NCI-H1694 treated with DMSO at 0.1 percent for 48 hours (cell line): ENCODE measurements at regions not wholly inside any gene's neighbourhood (a gene's known extent, or its start where the extent isn't known, plus 50 kb on each side); places are given as distances from the start of the nearest gene placed in this dataset.
A peak's percentile ranks its signal among the peaks of the same experiment; 100 is the strongest.
"Not testable (repeated sequence)": the region's sequence is repeated elsewhere in the genome, so short reads cannot be mapped to it uniquely, and the experiment has no call there.

Experiments
- DNase-seq: peaks from one replicate; lab custom pipeline; 2025; lab: John Stamatoyannopoulos, UW

DNA sequence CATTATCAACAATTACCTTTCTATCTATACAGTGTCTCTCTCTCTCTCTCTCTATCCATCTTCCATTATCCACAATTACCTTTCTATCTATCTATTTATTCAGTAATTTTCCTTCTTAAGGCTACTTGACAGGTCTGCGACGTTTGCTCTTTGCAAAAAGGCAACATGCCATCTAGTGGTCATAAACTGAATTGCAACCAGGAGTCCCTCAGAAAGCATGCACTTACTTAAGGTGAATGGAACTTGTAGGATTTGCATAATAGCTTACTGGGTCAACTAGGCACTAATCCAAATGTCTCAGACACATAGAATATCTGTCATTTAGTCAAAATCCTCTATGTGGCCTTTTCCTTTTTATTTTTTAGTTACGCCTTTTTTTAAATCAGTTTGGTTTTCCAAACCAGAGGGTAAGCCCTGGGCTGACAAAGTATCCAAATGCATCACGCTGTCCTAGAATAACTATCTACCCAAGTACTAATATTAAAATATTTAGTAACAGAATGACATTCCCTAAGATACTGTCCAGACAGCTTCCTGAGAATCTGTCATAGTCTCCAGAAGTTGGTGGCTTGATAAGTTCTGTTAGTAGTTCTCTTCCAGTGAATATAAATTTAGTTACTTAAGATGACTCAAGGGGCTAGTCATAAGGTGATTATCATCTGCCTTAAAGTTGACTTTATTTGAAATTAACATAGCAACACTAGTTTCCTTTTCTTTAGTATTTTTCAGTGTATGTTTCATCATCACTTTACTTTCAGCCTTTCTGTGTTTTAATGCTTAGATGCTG, 208.3 kb downstream of the PPP1R3A start:
- peak; percentile 73 for DNase-seq

DNA sequence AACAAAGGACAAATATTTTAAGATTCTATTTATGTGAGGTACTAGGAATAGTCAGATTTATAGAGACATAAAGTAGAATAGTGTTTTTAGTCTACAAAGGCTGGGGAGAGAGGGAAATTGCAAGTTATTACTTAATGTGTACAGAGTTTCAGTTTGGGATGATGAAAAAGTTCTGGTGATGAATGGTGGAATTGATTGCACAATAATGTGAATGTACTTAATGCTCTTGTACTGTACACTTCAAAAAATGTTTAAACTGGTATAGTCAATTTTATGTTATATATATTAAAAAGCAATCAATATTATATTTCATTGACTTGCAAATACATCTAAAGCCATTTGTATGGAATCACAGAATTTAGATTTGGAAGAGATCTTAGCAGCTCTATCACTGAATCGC, 213.4 kb downstream of the PPP1R3A start:
- DNase-seq: no peak

DNA sequence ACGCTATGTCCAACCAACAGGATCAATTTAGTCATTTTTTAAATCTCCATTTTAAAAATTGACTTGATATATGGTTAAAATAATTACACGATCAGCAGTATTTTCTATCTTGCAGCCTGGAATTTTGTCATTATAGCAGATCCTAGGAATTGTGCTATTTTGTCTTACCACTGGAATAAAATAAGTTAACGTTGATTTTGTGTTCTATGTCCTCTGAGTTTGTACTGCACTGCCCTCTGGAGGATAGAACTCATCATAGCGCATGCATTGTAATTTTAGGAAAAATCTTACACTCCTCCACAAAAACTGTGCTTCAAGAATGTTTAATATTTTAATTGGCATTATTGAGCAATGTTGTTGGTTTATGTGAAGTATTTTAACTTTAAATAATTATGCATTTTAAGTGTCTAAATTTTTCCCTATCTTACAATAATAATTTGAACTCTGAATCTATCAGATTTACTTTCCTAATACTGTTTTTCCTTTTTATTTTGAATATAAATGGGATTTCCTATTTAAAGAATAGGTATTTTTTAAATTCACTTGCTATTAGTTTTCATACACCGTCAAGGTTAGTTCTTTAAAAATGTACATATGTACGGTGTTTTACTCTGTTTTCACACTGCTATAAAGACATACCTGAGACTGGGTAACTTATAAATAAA, 220.1 kb downstream of the PPP1R3A start:
- peak; percentile 63 for DNase-seq

GRCh38 chr7:113694149-113694548, 224.7 kb downstream of the PPP1R3A start:
- no peak for DNase-seq

DNA sequence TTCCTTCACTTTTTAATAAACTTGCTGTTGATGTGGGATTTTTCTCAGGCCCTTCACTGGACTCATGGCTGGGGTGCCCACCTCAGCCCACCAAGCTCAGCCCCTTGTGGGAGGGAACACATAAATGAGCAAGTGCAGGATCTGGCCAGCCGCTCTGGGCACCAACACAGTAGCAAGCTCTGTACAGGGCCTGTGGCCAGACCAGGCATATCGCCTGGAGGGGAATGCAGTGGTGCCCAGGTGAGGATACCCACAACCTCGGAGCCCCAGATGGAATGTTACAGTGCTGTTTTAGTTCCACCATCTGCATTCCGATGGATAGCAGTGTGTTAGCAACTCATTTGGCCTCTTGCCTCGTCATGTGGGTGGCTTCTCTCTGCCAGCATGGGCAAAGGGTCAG, 234.6 kb downstream of the PPP1R3A start:
- DNase-seq: no peak

GRCh38 chr7:113677811-113678210, 241.0 kb downstream of the PPP1R3A start:
- DNase-seq: no peak

DNA sequence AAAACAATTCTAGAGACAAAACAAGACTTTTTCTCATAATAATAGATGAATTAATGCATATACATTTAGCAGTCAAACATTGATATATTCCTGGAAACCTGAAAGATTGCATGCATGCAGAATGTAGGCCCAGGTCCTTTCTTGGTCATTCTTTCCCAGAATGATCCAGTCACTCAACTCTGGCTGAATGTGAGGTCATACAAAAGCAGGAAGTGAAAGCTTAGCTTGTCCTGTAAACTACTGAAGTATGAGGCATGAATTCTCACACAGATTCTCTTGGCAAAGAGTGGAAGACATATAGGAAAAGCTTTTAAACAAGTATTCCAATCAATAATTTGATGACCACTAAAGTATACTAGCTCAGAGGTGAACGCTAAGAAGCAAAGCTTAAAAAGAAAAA, 253.9 kb downstream of the PPP1R3A start:
- no peak for DNase-seq

DNA sequence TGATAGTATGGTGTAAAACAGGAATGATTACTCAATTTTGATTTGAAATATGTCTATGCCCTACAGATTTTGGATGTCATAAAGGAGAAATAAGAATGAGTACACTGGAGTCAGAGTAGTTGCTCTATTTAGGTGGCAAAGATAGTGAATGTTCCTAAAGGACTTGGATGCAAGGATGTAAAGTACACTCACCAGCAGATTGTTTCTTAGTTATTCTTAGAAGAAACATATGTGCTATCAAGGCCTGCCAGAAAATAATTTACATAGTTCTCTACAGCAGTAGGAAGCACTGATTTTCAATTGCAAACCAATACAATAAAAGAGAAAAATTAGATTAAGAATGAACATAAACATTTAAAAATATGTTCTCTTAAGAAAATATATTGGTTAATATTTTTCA, 259.4 kb downstream of the PPP1R3A start:
- DNase-seq: no peak

DNA sequence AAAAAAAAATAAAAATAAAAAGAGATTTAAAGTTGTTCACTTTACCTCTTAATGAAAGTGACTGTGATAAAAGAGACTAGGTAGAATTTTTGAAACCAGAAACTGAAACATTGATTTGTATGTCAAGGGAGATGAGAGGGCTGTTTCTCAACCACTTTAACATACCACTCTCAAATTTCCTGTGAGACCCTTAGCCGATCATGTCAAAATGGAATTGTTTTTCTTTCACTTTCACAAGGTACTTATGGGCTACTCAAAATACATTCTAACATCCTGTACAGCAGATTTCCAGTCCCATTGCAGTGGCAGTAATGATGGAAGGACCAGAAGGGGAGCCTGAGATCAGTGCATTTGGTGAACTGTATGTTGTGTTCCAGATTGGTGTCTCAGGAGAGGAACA, 261.2 kb downstream of the PPP1R3A start:
- no peak for DNase-seq

DNA sequence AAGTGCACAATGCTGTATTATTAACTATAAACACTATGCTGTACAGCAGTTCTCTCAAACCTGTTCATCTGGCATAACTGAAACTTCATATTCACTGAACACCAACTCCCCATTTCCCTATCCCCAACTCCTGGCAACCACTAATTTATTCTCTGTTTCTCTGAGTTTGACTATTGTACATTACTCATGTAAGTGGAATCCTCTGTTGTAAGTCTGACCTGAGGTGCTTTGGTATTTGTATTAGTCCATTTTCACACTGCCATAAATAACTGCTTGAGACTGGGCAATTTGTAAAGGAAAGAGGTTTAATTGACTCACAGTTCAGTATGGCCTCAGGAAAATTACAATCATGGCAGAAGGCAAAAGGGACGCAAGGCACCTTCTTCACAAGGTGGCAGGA, 266.3 kb downstream of the PPP1R3A start:
- DNase-seq: no peak

GRCh38 chr7:113649556-113649955, 269.3 kb downstream of the PPP1R3A start:
- no peak for DNase-seq

DNA sequence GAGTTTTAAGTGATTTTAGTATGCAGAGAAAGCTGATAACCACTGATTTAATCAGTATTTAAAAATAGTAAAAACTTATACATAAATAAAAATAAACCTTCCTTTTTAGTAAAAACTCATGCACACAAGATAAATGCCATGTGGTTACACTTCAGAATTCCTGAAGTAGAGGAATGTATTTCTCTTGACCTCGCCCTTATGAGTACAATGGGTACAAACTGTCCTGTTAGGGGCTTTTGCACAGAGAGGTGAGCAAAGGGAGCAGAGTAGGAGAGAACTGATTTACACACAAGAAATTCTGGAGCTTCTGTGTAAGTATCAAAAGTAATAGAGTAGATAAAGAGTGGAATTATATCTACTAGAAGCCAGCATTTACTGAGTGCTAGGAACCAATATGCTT, 279.6 kb downstream of the PPP1R3A start:
- no peak for DNase-seq

DNA sequence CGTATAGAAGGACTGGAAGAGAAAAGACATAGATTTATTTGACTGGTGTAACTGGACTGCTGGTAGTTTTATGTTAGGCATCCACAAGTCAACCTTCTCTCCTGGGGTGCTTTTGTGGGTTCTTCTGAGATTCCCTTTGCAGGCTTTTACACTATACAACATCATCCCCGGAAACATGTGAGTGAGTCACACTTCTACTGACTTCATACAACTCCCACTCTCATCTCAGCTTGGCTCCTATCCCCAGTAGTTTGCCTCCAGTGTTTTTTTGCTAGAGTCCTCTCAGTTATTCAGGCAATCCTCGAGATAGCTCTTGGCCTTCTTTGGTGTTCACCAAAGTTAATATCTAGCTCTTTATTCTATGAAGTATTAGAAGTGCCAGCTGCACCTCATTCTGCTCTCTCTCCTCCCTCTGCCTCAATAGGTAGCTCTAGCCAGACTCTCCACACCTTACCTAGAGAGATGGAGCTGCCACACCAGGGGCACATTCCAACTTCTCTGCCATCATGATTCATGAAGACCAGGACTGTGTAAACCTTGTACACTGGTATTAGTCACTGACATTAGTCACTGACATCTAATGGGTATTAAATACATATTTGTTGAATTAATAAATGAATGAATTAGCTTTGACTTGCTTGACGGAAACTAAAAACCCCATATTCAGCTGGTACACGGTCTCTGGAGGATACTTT, 281.9 kb downstream of the PPP1R3A start:
- DNase-seq: no peak

GRCh38 chr7:113635492-113635891, 283.3 kb downstream of the PPP1R3A start:
- DNase-seq: no peak

- no peak for DNase-seq
Observed at GRCh38 chr7:113633073-113633472, 285.7 kb downstream of the PPP1R3A start.

DNA sequence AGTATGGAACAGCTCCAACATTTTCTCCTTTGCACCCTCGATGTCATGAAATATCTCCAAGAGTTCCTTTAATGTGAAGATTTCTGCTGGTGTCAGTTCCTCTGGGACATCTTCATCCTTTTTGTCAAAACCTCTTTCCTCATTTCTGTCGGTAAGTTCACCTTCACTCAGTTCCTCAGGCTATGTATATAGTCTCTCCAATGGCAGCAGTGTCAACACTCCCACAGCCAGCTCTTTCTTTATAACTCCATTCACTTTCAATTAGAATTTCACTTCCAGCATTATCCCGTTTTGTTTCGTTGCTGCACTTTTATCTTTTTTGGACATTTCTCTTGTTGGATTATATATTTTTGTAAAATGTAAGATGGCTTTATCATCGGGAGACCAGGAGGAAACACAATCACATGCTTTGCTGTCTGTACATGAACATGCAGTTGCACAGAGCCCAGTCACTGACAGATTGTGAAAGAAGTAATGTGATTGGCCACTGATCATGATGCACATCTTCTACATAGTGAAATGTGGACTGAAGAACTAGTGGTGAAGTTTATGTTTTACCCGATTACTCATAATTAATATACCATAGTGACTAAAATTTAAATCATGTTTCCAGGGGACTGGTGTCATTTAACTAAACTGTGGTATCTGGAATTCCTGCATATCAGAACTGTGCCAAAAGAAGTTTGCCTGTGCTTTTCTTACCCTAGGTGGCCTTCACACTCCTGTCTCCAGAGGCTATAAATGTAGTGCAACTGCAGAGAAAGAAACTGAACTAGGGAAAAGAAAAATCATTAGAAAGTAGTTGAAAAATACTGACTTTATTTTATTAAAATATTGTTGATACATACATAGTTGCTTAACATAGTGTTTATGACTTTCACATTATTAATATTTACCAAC, 289.6 kb downstream of the PPP1R3A start:
- DNase-seq: no peak

- no peak for DNase-seq
Observed at GRCh38 chr7:113625494-113626102, 293.2 kb downstream of the PPP1R3A start.

- no peak for DNase-seq
Observed at GRCh38 chr7:113622796-113623195, 296.0 kb downstream of the PPP1R3A start.

- no peak for DNase-seq
Observed at GRCh38 chr7:113610572-113610971, 308.2 kb downstream of the PPP1R3A start.

DNA sequence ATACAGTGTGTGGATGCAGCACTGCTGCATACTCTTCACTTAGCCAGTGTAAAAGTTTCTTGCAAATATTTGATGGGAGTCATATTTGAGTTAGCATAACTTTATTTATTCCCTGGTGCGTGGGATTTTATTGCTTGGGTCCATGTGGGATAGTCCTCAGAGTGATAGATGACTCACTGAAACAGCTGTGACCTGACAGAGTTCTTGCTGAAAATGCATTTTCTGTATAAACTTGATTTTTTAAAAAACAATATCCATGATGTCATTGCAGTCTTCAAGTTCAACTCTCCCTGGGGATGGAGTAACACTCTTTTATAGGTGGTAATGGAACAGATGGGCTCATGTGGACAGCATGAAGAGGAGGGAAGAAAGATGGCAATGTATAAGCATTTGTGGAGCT, 310.0 kb downstream of the PPP1R3A start:
- DNase-seq: no peak

DNA sequence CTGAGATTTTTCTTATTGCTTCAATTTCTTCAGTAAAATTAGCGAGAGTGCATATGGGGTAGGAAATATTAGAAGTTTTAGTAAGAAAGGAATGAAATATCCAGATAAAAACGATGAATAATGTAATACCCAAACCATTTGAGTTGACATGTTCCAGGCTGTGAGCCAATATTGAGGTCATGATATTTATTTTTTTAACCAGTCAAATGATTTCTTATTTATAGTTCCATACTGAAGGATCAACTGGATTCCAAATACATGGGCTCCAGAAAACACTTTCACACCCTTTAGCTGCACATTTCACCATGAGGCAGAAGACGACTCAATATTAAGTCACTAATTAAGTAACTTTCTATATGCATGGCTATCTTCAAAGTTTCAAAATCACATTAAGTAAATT, 312.5 kb downstream of the PPP1R3A start:
- no peak for DNase-seq

GRCh38 chr7:113600428-113600827, 318.4 kb downstream of the PPP1R3A start:
- DNase-seq: not testable (repeated sequence)
